Ishikawa (cell line): ENCODE measurements at regions not wholly inside any gene's neighbourhood (a gene's known extent, or its start where the extent isn't known, plus 50 kb on each side); places are given as distances from the start of the nearest gene placed in this dataset.

Experiments used
- CEBPB ChIP-seq: IDR thresholded peaks from 2 replicates; pipeline ENCODE4 v1.6.1; 2012
- CREB1 ChIP-seq: IDR thresholded peaks from 2 replicates; pipeline ENCODE4 v1.6.1; 2012; ENCODE audit warnings: low read depth
- EGR1 ChIP-seq: IDR thresholded peaks from 2 replicates; pipeline ENCODE4 v1.6.1; 2012
- EP300 ChIP-seq: IDR thresholded peaks from 2 replicates; pipeline ENCODE4 v1.6.1; 2012; ENCODE audit warnings: borderline replicate concordance
- FOXM1 ChIP-seq: IDR thresholded peaks from 2 replicates; pipeline ENCODE4 v1.6.1; 2012; ENCODE audit warnings: low read depth, borderline replicate concordance
- MAX ChIP-seq: IDR thresholded peaks from 2 replicates; pipeline ENCODE4 v1.6.1; 2012
- NFIC ChIP-seq: IDR thresholded peaks from 2 replicates; pipeline ENCODE4 v1.6.1; 2012
- RAD21 ChIP-seq: IDR thresholded peaks from 2 replicates; pipeline ENCODE4 v1.6.1; 2012; ENCODE audit warnings: low read depth
- REST ChIP-seq: IDR thresholded peaks from 2 replicates; pipeline ENCODE4 v1.6.1; 2012; ENCODE audit warnings: low read depth, mild to moderate bottlenecking
- TCF12 ChIP-seq: IDR thresholded peaks from 2 replicates; pipeline ENCODE4 v1.6.1; 2012; ENCODE audit warnings: low read depth
- TEAD4 ChIP-seq: IDR thresholded peaks from 2 replicates; pipeline ENCODE4 v1.6.1; 2012
- YY1 ChIP-seq: IDR thresholded peaks from 2 replicates; pipeline ENCODE4 v1.6.1; 2012; ENCODE audit warnings: low read depth
- ZBTB7A ChIP-seq: IDR thresholded peaks from 2 replicates; pipeline ENCODE4 v1.6.1; 2012; ENCODE audit warnings: low read depth

GRCh38 chr4:130028552-130028951 is 932.6 kb downstream of the C4orf33 start:
- no peak for TF ChIP-seq NFIC
- TF ChIP-seq CREB1: no peak
- TF ChIP-seq REST: no peak
- no peak for TF ChIP-seq ZBTB7A
- TF ChIP-seq YY1: no peak
- no peak for TF ChIP-seq CEBPB
- TF ChIP-seq EGR1: no peak
- TF ChIP-seq TEAD4: no peak
- no peak for TF ChIP-seq RAD21
- TF ChIP-seq TCF12: no peak
- TF ChIP-seq MAX: no peak
- TF ChIP-seq EP300: no peak
- TF ChIP-seq FOXM1: no peak
